Tibial artery (tissue), 4 donors: ENCODE measurements at regions not wholly inside any gene's neighbourhood (a gene's known extent, or its start where the extent isn't known, plus 50 kb on each side); places are given as distances from the start of the nearest gene placed in this dataset.

Experiments
- DNase-seq, 2 donors: peaks; one replicate each; pipeline ENCODE4 v3.0.0-alpha.2; 2019
- H3K27ac ChIP-seq, 2 donors: fragments of 200-600 bp; sonication (generic) in 1 of 2; 1 replicate in 1 of 2; 2 replicates in 1 of 2; pipeline ENCODE4 v1.5.1; 2018 to 2019; ENCODE audit warnings: mild to moderate bottlenecking in 1 of 2
- H3K27me3 ChIP-seq, 2 donors: fragments of 200-600 bp; sonication (generic) in 1 of 2; one replicate each; pipeline versions ENCODE4 v1.5.1 to v1.6.0; 2016 to 2019
- H3K36me3 ChIP-seq, 3 donors: fragments of 200-600 bp; sonication (generic) in 2 of 3; one replicate each; pipeline ENCODE4 v1.5.1; 2016 to 2019; ENCODE audit warnings: mild to moderate bottlenecking in 2 of 3
- H3K4me1 ChIP-seq, 4 donors: fragments of 200-600 bp; sonication (generic) in 2 of 4; 1 replicate in 3 of 4; 2 replicates in 1 of 4; pipeline ENCODE4 v1.5.1; 2016 to 2019
- H3K4me3 ChIP-seq, 2 donors: fragments of 200-600 bp; sonication (generic) in 1 of 2; 1 replicate in 1 of 2; 2 replicates in 1 of 2; pipeline ENCODE4 v1.5.1; 2018 to 2019; ENCODE audit warnings: mild to moderate bottlenecking in 2 of 2
- H3K9me3 ChIP-seq, 3 donors: fragments of 200-600 bp; sonication (generic) in 1 of 3; one replicate each; pipeline ENCODE4 v1.5.1; 2016 to 2019
- intact Hi-C: fragments of 100-400 bp; cut with DNase I; formaldehyde crosslinking; loops from one replicate; pipeline ENCODE4 v1.15.0; 2023; ENCODE audit warnings: low total_unique reads
- TF ChIP-seq, protein P1 (sequence below), 2 experiments: fragments of 200-600 bp in 1 of 2; fragments of 450-650 bp in 1 of 2; IDR thresholded peaks; one replicate each; pipeline ENCODE4 v1.5.1; 2017 to 2019; ENCODE audit warnings: antibody characterized with exemption in 2 of 2, mild to moderate bottlenecking in 1 of 2, moderate library complexity in 1 of 2

GRCh38 chr21:35135481-35135880 is 86.4 kb upstream of the RUNX1 start:
- no peak overlapping the region for H3K27ac ChIP-seq
- intact Hi-C loops: no loop called here
- peaks cover 0 to 13% (median 0%) of the 10 kb centered on the region in 4 donors for H3K4me1 ChIP-seq
- H3K27me3 ChIP-seq: no peaks in the 10 kb centered on the region
- no peaks in the 10 kb centered on the region for H3K9me3 ChIP-seq
- H3K36me3 ChIP-seq: no peaks in the 10 kb centered on the region
- TF ChIP-seq, protein P1, sequence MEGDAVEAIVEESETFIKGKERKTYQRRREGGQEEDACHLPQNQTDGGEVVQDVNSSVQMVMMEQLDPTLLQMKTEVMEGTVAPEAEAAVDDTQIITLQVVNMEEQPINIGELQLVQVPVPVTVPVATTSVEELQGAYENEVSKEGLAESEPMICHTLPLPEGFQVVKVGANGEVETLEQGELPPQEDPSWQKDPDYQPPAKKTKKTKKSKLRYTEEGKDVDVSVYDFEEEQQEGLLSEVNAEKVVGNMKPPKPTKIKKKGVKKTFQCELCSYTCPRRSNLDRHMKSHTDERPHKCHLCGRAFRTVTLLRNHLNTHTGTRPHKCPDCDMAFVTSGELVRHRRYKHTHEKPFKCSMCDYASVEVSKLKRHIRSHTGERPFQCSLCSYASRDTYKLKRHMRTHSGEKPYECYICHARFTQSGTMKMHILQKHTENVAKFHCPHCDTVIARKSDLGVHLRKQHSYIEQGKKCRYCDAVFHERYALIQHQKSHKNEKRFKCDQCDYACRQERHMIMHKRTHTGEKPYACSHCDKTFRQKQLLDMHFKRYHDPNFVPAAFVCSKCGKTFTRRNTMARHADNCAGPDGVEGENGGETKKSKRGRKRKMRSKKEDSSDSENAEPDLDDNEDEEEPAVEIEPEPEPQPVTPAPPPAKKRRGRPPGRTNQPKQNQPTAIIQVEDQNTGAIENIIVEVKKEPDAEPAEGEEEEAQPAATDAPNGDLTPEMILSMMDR (IDR thresholded peaks at IDR 0.05): no peak
- no peak for DNase-seq
- no peak overlapping the region for H3K4me3 ChIP-seq

DNA sequence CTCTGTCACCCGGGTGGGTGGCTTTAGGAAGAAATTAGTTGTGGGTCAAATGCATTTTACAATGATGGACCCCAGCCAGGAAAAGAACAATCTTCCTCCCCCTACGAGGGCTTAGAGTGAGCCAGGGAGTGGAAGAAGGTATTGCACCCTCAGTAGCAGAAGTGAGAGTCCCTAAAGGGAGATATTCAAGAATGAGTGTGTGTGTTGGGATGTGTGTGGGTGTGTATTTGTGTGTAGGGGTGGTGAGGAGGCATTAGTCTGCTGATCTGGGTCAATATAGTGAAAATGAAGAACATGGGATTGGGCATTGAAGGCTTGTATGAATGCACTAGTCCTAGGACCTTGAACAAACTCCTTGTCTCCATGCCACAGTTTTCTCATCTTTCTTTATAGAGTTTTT is 85.2 kb upstream of the RUNX1 start:
- Histone ChIP-seq H3K9me3 (no peaks in the 10 kb centered on the region), H3K4me3 (no peak overlapping the region), H3K27me3 (no peaks in the 10 kb centered on the region), H3K4me1 (peaks cover 0 to 13% (median 0%) of the 10 kb centered on the region in 4 donors), H3K27ac (no peak overlapping the region), H3K36me3 (no peaks in the 10 kb centered on the region)
- DNase-seq: no peak
- TF ChIP-seq, protein P1 (IDR thresholded peaks at IDR 0.05): no peak
- intact Hi-C loops: no loop called here

DNA sequence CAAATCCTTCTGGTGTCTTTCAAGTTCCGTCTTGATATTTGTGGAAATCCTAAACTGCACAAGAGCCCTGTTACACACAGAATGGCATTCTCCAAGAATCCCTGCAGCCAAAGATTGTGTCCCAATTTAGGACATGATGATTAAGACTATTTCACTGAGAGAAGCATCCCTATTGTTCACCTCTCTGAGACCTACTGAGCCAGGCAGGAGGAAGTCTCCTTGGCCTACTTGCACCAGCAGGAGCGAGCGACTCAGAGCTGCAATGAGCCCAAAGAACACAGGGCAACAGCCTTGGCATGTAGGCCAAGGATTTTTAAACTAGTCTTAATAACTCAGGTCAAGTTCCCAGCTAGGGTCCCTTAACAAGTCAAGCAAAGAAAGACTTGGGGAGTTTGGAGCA is 79.4 kb upstream of the RUNX1 start:
- Histone ChIP-seq H3K27me3 (no peaks in the 10 kb centered on the region), H3K4me3 (no peak overlapping the region)
- intact Hi-C loops: no loop called here

GRCh38 chr21:35127851-35128250 is 78.7 kb upstream of the RUNX1 start:
- no peaks in the 10 kb centered on the region for H3K36me3 ChIP-seq
- no peaks in the 10 kb centered on the region for H3K4me1 ChIP-seq
- H3K27me3 ChIP-seq: no peaks in the 10 kb centered on the region
- no peaks in the 10 kb centered on the region for H3K9me3 ChIP-seq
- intact Hi-C loops: no loop called here
- no peak overlapping the region for H3K27ac ChIP-seq
- TF ChIP-seq, protein P1 (IDR thresholded peaks at IDR 0.05): no peak
- H3K4me3 ChIP-seq: no peak overlapping the region
- DNase-seq: no peak

More for the DNA sequence above, 79.4 kb upstream of the RUNX1 start:
- no peaks in the 10 kb centered on the region for H3K36me3 ChIP-seq
- no peaks in the 10 kb centered on the region for H3K4me1 ChIP-seq
- no peak overlapping the region for H3K27ac ChIP-seq
- TF ChIP-seq, protein P1 (IDR thresholded peaks at IDR 0.05): no peak
- DNase-seq: no peak
- H3K9me3 ChIP-seq: no peaks in the 10 kb centered on the region

DNA sequence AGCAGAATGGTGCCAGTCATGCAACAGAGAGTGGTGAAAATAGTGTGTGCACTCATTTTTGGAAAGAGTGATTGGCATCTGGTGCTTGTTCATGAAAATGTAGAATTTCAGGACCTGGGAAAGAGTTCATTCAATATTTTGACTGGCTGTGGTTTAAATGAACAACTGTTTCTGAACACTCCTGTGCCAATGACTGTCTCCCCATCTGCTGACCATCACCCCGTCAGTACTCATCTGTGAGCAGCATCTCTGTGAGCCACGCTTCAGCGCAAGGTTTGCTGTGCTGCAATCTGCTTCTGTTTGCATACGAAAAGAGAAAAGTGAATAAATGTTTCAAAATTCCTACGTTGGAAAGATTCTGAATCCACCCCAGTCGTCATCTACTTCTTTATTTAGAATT is 77.9 kb upstream of the RUNX1 start:
- TF ChIP-seq, protein P1 (IDR thresholded peaks at IDR 0.05): no peak
- H3K36me3 ChIP-seq: no peaks in the 10 kb centered on the region
- no peak for DNase-seq
- intact Hi-C loops: no loop called here
- H3K4me3 ChIP-seq: no peak overlapping the region
- no peaks in the 10 kb centered on the region for H3K27me3 ChIP-seq
- H3K4me1 ChIP-seq: no peaks in the 10 kb centered on the region
- no peak overlapping the region for H3K27ac ChIP-seq
- H3K9me3 ChIP-seq: no peaks in the 10 kb centered on the region

- Histone ChIP-seq H3K27me3 (peaks cover 0 to 5% of the 10 kb centered on the region in 2 donors), H3K36me3 (no peaks in the 10 kb centered on the region), H3K4me3 (no peak overlapping the region), H3K9me3 (no peaks in the 10 kb centered on the region), H3K27ac (no peak overlapping the region), H3K4me1 (no peaks in the 10 kb centered on the region)
- no peak for DNase-seq
- TF ChIP-seq, protein P1 (IDR thresholded peaks at IDR 0.05): no peak
- intact Hi-C loops: no loop called here
Observed at GRCh38 chr21:35120631-35121180, 71.6 kb upstream of the RUNX1 start.
